ENCODE measurements at regions not wholly inside any gene's neighbourhood (a gene's known extent, or its start where the extent isn't known, plus 50 kb on each side); places are given as distances from the start of the nearest gene placed in this dataset.

DNA sequence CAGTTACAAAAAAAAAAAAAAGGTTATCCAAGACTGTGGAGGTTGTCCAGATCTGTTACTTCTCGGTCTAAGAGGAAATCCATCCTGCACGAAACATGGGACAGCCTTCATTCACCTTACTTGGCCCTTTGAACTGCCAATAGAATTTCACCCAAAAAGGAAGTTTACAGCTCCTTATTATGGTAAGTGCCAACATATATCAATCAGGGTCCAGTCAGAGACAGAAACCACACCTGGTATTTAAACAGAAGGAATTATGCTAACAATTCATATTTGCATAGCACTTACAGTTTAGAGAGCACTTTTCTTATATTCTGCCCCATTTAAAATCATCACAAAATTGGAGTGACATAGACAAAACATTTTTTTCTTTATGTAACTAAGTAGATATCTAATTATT, 93.6 kb upstream of the PTPN3 start:
- ChIA-PET CTCF (no interaction called here), POLR2A (interaction anchor here (0.7 kb wide), 1 partner anchor 278 kb away, joined by 3 read pairs; no protein-coding TSS in a partner anchor)
- Histone ChIP-seq H3K27ac (ENCODE audit: insufficient read depth, low read depth, low read length) (no peak overlapping the region), H3K9ac (replicated peaks; ENCODE audit: extremely low read depth, insufficient read depth, low read length) (no peak overlapping the region), H3K4me1 (ENCODE audit: control insufficient read depth, extremely low read depth, insufficient read depth, low read length) (no peaks in the 10 kb centered on the region), H4K20me1 (replicated peaks; ENCODE audit: control insufficient read depth, extremely low read depth, insufficient read depth, low read length) (no peaks in the 10 kb centered on the region), H3K27me3 (ENCODE audit: control insufficient read depth in 2 of 2, insufficient read depth in 2 of 2, low read length in 2 of 2) (no peaks in the 10 kb centered on the region), H3K79me2 (ENCODE audit: control insufficient read depth, insufficient read depth, low read length) (no peaks in the 10 kb centered on the region), H3K4me3 (replicated peaks in 1 of 3; ENCODE audit: insufficient read depth in 1 of 3, low read depth in 1 of 3, low read length in 3 of 3) (no peak overlapping the region), H3K9me3 (replicated peaks; ENCODE audit: control insufficient read depth, insufficient read depth, low read length) (no peaks in the 10 kb centered on the region), H2AFZ (ENCODE audit: low read depth, low read length) (no peak overlapping the region), H3K9me1 (replicated peaks; ENCODE audit: control insufficient read depth, extremely low read depth, insufficient read depth, low read length) (no peaks in the 10 kb centered on the region), H3K36me3 (ENCODE audit: control insufficient read depth in 2 of 2, extremely low read depth in 1 of 2, insufficient read depth in 2 of 2, low read length in 2 of 2) (no peaks in the 10 kb centered on the region), H3K4me2 (ENCODE audit: insufficient read depth, low read length) (no peak overlapping the region)
- no TSS peak for BruUV-seq (replicated peaks)
- FAIRE-seq = no peak
- no peak for DNase-seq (ENCODE audit: low read depth, low spot score)
- dilution Hi-C loops (cut with MboI; ENCODE audit: extremely low pct_ligation_motif_present, low sequenced_read_pairs) = no loop called here
- no peak for TF ChIP-seq JUN (IDR thresholded peaks at IDR 0.05; ENCODE audit: borderline replicate concordance, insufficient read depth, insufficient read length, low read depth)
- TF ChIP-seq EZH2 (IDR thresholded peaks at IDR 0.05; ENCODE audit: borderline replicate concordance, low read depth, low read length, severe bottlenecking) = no peak
- no peak for TF ChIP-seq FOS (IDR thresholded peaks at IDR 0.05; ENCODE audit: borderline replicate concordance, insufficient read depth, low read length)
- no peak for TF ChIP-seq POLR2AphosphoS5 (IDR thresholded peaks at IDR 0.05; ENCODE audit: insufficient read depth, low read depth, low read length)
- TF ChIP-seq CTCF (IDR thresholded peaks at IDR 0.05; ENCODE audit: extremely low read depth in 1 of 2, insufficient read depth in 1 of 2, low read depth in 1 of 2, low read length in 2 of 2) = no peak
- TF ChIP-seq MAX (IDR thresholded peaks at IDR 0.05; ENCODE audit: insufficient read depth, insufficient read length) = no peak
- TF ChIP-seq POLR2A (IDR thresholded peaks at IDR 0.05; ENCODE audit: low read depth, low read length) = no peak
- no peak for TF ChIP-seq MYC (IDR thresholded peaks at IDR 0.05; ENCODE audit: low read depth, low read length)
- no peak for TF ChIP-seq GATA2 (IDR thresholded peaks at IDR 0.05; ENCODE audit: insufficient read depth, insufficient read length, low read depth, low read length)
- intact Hi-C loops (cut with micrococcal nuclease) = no loop called here

Measured in endothelial cell of umbilical vein (primary cell).